ENCODE measurements at regions not wholly inside any gene's neighbourhood (a gene's known extent, or its start where the extent isn't known, plus 50 kb on each side); places are given as distances from the start of the nearest gene placed in this dataset.

GRCh38 chr22:22810018-22810427 is 77.6 kb upstream of the IGLL5 start:
- no peaks in the 10 kb centered on the region for H3K9me3 Mint-ChIP-seq (ENCODE audit: low read depth)
- no peaks in the 10 kb centered on the region for H3K4me1 Mint-ChIP-seq (ENCODE audit: low read depth)
- TF ChIP-seq CTCF (IDR thresholded peaks at IDR 0.05), result peak; percentile 81
- no peaks in the 10 kb centered on the region for H3K36me3 Mint-ChIP-seq (ENCODE audit: low read depth)
- peaks cover 49% of the 10 kb centered on the region for H3K27me3 Mint-ChIP-seq (ENCODE audit: low read depth)
- DNase-seq (ENCODE audit: low spot score), result no peak
- no peak overlapping the region for H3K27ac Mint-ChIP-seq (ENCODE audit: unreplicated experiment)
- no peak overlapping the region for H3K4me3 Mint-ChIP-seq (ENCODE audit: unreplicated experiment)

GRCh38 chr22:22810471-22810870 is 77.1 kb upstream of the IGLL5 start:
- no peaks in the 10 kb centered on the region for H3K36me3 Mint-ChIP-seq (ENCODE audit: low read depth)
- no peaks in the 10 kb centered on the region for H3K4me1 Mint-ChIP-seq (ENCODE audit: low read depth)
- DNase-seq (ENCODE audit: low spot score), result no peak
- peaks cover 46% of the 10 kb centered on the region for H3K27me3 Mint-ChIP-seq (ENCODE audit: low read depth)
- H3K4me3 Mint-ChIP-seq (ENCODE audit: unreplicated experiment), result no peak overlapping the region
- no peak overlapping the region for H3K27ac Mint-ChIP-seq (ENCODE audit: unreplicated experiment)
- TF ChIP-seq CTCF (IDR thresholded peaks at IDR 0.05), result no peak
- H3K9me3 Mint-ChIP-seq (ENCODE audit: low read depth), result no peaks in the 10 kb centered on the region

GRCh38 chr22:22811016-22812009 is 76.3 kb upstream of the IGLL5 start:
- Mint-ChIP-seq H3K27me3 (ENCODE audit: low read depth) (peaks cover 49% of the 10 kb centered on the region), H3K4me1 (ENCODE audit: low read depth) (no peaks in the 10 kb centered on the region), H3K4me3 (ENCODE audit: unreplicated experiment) (no peak overlapping the region), H3K9me3 (ENCODE audit: low read depth) (no peaks in the 10 kb centered on the region), H3K27ac (ENCODE audit: unreplicated experiment) (no peak overlapping the region), H3K36me3 (ENCODE audit: low read depth) (no peaks in the 10 kb centered on the region)
- no peak for DNase-seq (ENCODE audit: low spot score)
- TF ChIP-seq CTCF (IDR thresholded peaks at IDR 0.05), result no peak

- Mint-ChIP-seq H3K4me3 (ENCODE audit: unreplicated experiment) (no peak overlapping the region), H3K9me3 (ENCODE audit: low read depth) (no peaks in the 10 kb centered on the region), H3K27me3 (ENCODE audit: low read depth) (peaks cover 41% of the 10 kb centered on the region)
Measured at GRCh38 chr22:22812031-22812905, 75.3 kb upstream of the IGLL5 start.

More at GRCh38 chr22:22812031-22812905, 75.3 kb upstream of the IGLL5 start:
- Mint-ChIP-seq H3K27ac (ENCODE audit: unreplicated experiment) (no peak overlapping the region), H3K4me1 (ENCODE audit: low read depth) (no peaks in the 10 kb centered on the region), H3K36me3 (ENCODE audit: low read depth) (no peaks in the 10 kb centered on the region)
- no peak for DNase-seq (ENCODE audit: low spot score)
- TF ChIP-seq CTCF (IDR thresholded peaks at IDR 0.05), result no peak
